DMS79 treated with DMSO at 0.1 percent for 48 hours (cell line): ENCODE measurements at regions not wholly inside any gene's neighbourhood (a gene's known extent, or its start where the extent isn't known, plus 50 kb on each side); places are given as distances from the start of the nearest gene placed in this dataset.
A peak's percentile ranks its signal among the peaks of the same experiment; 100 is the strongest.
"Not testable (repeated sequence)": the region's sequence is repeated elsewhere in the genome, so short reads cannot be mapped to it uniquely, and the experiment has no call there.

Experiments
- DNase-seq: peaks from one replicate; lab custom pipeline; 2025; lab: John Stamatoyannopoulos, UW

GRCh38 chr1:222948079-222948478 is 133.2 kb downstream of the DISP1 start:
- no peak for DNase-seq

- peak; percentile 97 for DNase-seq
These were observed 136.1 kb downstream of the DISP1 start for GRCh38 chr1:222950892-222951291.

GRCh38 chr1:222953585-222953984 is 138.7 kb downstream of the DISP1 start:
- DNase-seq: no peak

GRCh38 chr1:222955964-222956363 is 141.1 kb downstream of the DISP1 start:
- no peak for DNase-seq

GRCh38 chr1:222956601-222957000 is 141.8 kb downstream of the DISP1 start:
- DNase-seq: no peak

GRCh38 chr1:222967466-222968240 is 152.8 kb downstream of the DISP1 start:
- DNase-seq: no peak

- DNase-seq: no peak
These were observed 155.2 kb downstream of the DISP1 start for GRCh38 chr1:222970040-222970439.

GRCh38 chr1:222970711-222971110 is 155.9 kb downstream of the DISP1 start:
- DNase-seq: no peak

GRCh38 chr1:222971146-222971545 is 156.3 kb downstream of the DISP1 start:
- DNase-seq: no peak

- no peak for DNase-seq
These were observed 158.7 kb downstream of the DISP1 start for GRCh38 chr1:222973561-222973960.

- peak; percentile 45 for DNase-seq
These were observed 159.7 kb downstream of the DISP1 start for GRCh38 chr1:222974496-222974895.

- DNase-seq: peak; percentile 47
These were observed 160.8 kb downstream of the DISP1 start for GRCh38 chr1:222975472-222976122.

GRCh38 chr1:222976453-222976852 is 161.6 kb downstream of the DISP1 start:
- DNase-seq: no peak

GRCh38 chr1:222977294-222977693 is 162.5 kb downstream of the DISP1 start:
- DNase-seq: not testable (repeated sequence)

GRCh38 chr1:222979561-222979960 is 163.5 kb downstream of the TLR5 start:
- no peak for DNase-seq

- no peak for DNase-seq
These were observed 155.4 kb downstream of the TLR5 start for GRCh38 chr1:222987674-222988076.

GRCh38 chr1:222989443-222989842 is 153.6 kb downstream of the TLR5 start:
- DNase-seq: no peak

GRCh38 chr1:222991177-222991576 is 151.9 kb downstream of the TLR5 start:
- no peak for DNase-seq

- DNase-seq: no peak
These were observed 151.1 kb downstream of the TLR5 start for GRCh38 chr1:222991908-222992307.

- DNase-seq: no peak
These were observed 148.4 kb downstream of the TLR5 start for GRCh38 chr1:222994511-222995235.

GRCh38 chr1:222995236-222995580 is 147.8 kb downstream of the TLR5 start:
- DNase-seq: no peak

GRCh38 chr1:222995620-222996309 is 147.3 kb downstream of the TLR5 start:
- DNase-seq: no peak
